GM19395 (cell line): ENCODE measurements at regions not wholly inside any gene's neighbourhood (a gene's known extent, or its start where the extent isn't known, plus 50 kb on each side); places are given as distances from the start of the nearest gene placed in this dataset.
"Not testable (repeated sequence)": the region's sequence is repeated elsewhere in the genome, so short reads cannot be mapped to it uniquely, and the experiment has no call there.

Source experiments
- ATAC-seq: cut with Tn5 transposase; IDR thresholded peaks from one replicate; pipeline ENCODE4 v1.9.1; 2021; ENCODE audit warnings: mild to moderate bottlenecking, moderate library complexity; ENCODE audit not compliant: unreplicated experiment

DNA sequence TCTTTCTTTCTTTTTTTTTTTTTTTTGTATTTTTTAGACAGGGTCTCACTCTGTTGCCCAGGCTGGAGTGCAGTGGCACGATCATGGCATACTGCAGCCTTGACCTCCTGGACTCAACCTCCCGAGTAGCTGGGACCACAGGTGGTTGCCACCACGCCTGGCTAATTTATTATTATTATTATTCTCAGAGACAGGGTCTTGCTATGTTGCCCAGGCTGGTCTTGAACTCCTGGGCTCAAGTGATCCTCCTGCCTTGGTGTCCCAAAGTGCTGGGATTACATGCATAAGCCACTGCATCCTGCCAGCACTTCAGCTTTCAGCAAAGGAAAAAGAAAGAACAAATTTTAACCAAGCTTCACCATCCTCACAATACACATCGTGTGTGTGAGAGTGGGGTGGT lies 97.9 kb upstream of the SERBP1 start:
- ATAC-seq = no peak

DNA sequence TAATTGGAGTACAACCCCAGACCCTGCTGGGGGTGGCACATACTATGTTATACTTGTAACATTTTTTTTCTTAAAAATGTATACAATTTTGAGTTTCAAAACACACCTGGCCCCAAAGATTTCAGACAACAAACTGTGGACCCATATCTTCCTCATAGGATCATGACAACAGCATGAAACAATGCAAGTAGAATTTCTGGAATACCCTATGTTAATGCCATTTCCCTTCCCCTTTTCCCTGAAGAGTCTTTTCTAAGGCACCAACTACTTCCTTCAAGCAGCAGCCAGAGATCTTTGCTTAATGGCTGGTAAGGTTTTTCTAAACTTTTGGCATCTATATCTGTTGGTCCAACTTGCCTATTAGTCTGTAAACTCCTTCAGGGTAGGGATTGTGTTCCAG lies 99.9 kb upstream of the SERBP1 start:
- no peak for ATAC-seq

DNA sequence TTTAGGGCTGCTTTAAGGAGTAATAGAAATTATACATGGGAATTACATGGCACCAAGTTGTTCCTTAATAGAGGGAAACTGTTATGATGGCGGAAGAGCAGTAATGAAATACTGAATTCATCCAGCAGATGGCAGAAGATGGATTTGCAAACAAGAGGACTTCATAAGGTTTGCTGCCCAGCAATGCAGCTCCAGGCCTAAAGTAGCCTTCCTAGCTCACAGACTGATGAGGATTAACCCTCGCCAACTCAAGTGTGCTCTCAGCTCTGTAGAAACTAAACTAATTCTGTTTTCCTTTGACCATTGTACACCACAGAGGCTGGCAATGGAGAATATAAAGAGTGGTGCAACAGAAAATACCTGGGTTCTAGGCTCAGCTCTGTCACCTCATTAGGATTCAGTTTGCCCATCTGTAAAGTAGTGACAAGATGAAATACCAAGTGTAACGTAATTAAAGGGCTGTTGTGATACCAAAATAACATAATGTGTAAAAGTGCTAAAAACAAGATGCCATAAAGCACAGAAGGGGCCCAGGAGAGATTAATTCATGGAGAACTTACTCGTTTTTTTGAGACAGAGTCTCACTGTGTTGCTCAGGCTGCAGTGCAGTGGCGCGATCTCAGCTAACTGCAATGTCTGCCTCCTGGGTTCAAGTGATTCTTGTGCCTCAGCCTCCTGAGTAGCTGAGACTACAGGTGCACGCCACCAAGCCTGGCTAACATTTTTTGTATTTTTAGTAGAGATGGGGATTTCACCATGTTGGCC lies 102.4 kb upstream of the SERBP1 start:
- peak; percentile 81 for ATAC-seq

DNA sequence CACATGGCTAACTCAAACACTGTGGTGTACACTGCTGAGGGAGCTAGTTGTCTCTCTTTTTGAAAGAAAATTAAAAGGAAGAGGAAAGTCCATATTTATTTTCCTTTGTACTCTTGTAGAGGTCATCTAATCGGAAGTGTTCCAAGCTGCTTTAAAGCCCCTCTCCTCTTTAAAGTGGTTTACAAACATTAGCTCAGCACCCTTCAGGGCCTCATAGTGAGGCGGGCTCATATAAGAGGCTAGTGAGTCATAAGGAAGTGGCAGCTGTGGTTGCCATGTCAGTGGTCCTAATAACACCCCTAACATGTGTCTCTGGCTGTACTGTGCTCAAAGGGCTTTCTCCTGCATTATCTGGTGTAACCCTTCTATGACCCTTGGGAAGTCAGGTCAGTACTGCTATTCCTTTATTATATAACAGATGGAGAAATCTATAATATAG lies 104.4 kb upstream of the SERBP1 start:
- ATAC-seq = no peak

DNA sequence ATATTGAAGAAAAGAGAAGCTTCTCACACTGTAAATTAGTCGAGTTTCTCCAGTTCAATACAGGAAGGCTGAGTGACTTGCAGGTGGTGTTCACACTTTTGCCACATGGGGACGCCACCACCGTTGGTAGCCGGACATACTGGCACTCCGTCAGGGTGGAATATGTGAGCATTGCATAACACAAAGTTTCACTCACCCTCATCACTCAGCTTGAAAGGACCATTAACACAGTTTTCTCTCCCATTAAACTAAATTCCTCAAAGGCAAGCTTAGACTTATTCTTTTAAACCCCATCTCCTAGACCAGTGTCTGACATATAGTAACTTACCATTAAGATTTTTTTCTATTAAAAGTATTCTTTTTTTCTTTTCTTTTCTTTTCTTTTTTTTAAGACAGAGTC lies 105.3 kb upstream of the SERBP1 start:
- peak; percentile 75 for ATAC-seq

DNA sequence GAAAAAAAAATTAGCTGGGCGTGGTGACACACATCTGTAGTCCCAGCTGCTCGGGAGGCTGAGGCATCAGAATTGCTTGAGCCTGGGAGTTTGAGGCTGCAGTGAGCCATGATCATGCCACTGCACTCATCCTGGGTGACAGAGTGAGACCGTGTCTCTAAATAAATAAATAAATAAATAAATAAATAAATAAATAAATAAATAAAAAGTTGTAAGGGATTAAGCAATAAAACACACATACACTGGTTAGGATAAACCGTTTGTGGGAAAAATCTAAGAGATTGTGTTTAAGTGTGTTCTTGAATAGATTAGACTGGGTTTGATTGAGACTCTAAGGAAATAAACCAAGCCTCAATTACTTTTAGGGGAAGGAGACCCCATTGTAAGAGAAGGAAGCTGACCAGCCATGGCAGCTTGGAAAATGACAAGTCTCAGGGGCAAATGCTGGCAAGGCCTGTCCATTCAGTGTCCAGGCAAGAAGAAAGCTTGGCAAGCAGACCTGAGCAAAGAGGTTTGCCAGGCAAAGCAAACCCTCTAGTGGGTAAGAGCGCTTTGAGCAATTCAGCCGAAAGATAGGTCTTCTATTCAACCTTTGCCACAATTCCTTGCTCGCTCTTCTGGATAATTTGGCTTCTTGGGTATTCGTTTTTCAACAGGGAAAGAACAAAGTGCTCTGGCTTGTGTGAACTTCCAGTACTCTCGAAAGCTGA lies 106.9 kb upstream of the SERBP1 start:
- no peak for ATAC-seq

DNA sequence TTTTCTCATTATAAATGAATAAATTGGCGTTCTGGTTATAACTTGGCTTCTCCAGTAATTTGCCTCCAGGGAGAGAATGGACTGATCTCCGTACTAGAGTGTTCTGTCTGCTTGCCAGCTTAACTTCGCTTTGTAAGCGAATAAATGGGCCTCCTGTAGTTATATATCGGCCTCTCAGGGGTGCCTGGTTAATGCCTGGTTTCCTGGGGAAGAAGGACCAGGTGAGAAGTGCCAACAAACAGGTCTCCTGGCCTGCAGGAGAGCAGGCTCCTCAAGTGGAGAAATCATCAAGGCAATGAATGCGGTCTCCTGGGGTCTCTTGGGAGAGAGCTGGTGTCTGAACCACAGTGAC lies 107.4 kb upstream of the SERBP1 start:
- ATAC-seq = no peak

DNA sequence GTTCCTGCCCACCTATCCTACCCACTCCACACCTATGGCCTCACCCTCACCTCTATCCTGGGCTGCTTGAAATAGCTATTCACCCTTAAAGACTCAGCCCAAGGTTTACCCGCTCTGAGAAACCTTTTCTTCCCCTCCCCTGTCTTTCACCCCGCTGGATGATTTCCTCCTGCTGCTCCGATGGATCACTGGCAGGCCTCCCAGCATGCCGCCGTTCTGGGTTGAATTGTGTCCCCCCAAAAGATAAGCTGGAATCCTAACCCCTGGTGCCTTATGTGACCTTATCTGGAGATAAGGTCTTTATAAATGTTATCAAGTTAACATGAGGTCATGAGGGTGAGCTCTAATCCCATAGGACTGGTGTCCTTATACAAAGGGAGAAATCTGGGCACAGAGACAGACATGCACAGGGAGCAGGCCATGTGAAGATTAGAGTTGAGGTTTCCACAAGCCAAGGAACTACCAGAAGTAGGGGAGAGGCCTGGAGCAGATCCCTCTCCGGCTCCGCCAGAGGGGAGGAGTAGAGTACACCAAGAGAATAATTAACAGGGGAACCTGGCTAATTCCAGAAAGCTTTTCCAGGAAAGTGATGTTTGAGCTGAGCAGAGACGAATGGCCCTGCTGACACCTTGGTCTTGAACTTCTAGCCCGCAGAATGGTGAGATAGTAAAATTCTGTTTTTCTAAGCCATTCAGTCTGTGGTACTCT lies 110.0 kb upstream of the SERBP1 start:
- no peak for ATAC-seq

DNA sequence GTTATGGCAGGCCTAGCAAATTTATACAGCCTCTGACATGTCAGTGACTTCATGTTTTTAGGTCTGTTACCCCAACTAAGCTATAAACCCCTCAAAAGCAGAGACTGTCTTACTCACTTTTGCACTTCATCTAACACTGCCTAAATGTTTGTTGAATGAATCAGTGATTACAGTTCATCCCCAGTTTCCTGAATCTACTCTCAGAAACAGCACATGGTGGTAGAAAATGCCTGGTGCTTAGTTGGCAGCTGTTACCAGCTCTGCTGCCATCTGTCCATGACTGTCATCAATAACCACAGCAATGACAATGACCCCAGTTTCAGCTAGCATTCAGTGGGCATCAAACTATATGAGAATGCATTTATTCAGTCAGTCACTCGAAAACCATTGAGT lies 110.5 kb upstream of the SERBP1 start:
- ATAC-seq = no peak

DNA sequence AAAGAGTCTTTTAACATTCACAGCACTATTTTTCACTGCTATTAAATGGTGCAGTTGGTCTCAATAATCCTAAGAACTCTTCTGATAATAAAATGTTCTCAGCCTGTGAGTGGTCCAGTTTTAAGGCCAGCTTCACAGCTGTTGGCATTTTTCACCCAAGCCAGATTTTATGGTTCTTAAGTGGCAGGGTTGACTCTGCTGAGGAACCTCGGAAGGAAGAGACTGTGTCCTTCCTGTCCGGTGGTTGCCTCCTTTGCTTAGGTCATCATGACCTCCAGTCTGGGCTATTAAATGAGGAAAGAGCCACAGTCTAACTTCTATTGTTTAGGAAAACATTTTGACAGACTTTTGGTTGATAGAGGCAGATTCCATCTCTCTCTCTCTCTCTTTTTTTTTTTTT lies 112.5 kb upstream of the SERBP1 start:
- no peak for ATAC-seq

DNA sequence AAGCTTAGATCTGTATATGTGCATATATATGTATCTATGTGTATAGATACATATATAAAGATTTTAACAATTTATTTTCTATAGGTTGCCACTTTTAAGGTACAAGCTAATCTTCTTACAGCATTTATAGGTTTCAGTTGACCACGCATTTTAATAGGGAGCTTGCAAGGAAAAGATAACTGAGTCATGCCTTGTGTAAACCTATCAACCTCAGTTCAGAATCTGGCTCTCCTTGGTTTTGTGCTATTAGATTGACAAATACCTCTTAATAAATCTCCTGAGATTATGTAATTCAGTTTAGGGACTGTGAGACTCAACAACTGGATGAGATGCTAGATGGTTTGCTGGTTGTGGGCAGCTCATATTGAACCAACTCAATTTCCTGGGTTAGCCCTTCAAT lies 114.7 kb upstream of the SERBP1 start:
- no peak for ATAC-seq

DNA sequence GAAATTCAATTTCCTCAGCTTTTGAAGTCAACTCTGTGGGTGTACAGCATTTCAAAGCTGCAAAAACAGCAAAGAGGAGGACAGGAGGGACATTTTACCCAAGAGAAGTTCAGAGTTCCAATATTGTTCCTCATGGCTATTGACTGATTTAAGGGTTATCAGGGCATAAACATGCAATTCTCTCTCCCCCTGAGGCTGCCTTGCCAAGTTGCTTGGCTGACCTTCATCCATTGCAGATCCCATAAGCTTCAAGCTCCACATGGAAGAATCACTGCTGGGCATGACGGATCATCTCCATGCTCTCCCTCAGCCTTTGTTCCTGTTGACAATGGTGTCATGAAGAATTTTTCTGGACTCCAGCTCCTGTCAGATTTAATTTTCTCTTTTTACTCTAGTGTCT lies 115.2 kb upstream of the SERBP1 start:
- no peak for ATAC-seq

DNA sequence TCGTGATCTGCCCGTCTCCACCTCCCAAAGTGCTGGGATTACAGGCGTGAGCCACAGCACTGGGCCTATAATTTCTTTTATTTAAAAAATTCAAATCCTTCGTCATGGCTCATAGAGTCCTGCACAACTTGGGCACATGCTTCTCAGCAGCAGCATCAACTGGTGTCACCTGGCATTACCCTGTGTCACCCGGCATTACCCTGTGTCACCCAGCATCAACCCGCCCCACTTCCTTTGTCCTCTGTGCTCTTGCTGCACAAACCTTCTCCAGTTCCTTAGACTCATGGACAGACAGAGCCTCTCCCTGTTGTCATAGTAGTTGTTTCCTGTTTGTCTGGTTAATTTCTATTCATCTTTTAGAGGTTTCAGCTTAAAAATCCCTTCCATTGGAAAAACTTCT lies 121.2 kb upstream of the SERBP1 start:
- ATAC-seq = no peak

DNA sequence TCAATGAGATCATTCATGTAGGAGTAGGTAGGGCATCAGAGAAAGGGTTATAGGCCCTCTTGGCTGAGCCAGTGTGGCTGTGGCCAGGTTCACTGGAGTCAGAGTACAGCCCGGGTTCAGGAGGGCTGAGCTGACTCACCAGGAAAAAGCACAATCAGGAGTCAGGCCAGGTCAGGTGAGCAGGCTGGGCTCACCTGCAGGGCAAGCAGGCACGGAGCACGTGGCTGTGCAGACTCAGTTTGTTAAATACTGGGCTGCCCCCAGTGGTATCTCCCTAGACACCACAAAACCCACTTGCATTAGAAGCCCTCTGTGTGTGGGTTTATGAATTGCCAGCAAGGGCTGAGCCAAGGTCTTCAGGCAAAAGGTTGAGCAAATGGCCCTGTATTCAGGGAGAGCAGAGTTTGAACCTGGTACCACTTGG lies 122.1 kb upstream of the SERBP1 start:
- no peak for ATAC-seq

DNA sequence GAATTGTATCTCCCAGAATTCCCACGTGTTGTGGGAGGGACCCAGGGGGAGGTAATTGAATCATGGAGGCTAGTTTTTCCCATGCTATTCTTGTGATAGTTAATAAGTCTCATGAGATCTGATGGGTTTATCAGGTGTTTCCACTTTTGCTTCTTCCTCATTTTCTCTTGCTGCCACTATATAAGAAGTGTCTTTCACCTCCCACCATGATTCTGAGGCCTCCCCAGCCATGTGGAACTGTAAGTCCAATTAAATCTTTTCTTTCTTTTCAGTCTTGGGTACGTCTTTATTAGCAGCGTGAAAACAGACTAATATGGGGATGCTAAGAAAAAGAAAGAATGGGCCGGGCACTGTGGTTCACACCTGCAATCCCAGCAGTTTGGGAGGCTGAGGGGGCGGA lies 124.0 kb upstream of the SERBP1 start:
- ATAC-seq = not testable (repeated sequence)

DNA sequence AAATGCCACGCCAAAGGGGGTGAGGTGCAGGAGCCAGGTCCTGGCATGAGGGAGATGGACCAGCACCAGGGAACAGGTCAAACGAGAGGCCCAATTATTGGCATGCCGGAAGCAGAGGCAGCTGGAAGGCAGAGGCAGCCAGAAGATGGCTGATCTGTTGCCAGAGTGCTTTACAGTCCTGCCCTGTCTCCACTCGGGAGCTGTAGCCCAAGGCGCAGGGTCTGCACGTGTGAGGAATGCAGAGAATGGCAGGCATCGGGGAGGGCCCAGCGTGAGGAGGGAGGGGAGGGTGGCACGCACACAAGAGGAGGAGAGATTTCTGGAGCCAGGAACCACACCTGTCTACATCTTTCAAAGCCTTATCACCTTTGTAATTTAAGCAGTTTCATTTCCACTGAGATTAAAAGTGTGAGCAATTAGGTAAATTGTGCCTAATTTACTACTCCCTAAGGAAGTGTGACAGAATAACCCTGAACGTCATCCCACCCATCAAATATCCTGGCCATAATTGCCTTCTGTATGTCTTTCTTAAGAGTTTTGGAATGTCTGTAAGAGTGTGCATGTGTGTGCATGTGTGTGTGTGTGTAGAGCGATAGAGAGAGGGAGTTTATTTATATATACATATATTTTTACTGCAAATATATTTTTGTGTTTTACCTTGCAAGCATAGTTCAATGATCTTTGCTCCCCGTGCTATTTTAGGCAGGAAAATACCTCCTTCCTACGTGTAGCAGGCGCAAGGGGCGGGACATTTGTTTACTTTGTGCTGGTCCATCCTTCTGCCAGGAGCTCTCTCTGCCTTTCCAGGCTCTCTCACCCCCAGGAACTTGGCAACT lies 125.5 kb upstream of the SERBP1 start:
- no peak for ATAC-seq

DNA sequence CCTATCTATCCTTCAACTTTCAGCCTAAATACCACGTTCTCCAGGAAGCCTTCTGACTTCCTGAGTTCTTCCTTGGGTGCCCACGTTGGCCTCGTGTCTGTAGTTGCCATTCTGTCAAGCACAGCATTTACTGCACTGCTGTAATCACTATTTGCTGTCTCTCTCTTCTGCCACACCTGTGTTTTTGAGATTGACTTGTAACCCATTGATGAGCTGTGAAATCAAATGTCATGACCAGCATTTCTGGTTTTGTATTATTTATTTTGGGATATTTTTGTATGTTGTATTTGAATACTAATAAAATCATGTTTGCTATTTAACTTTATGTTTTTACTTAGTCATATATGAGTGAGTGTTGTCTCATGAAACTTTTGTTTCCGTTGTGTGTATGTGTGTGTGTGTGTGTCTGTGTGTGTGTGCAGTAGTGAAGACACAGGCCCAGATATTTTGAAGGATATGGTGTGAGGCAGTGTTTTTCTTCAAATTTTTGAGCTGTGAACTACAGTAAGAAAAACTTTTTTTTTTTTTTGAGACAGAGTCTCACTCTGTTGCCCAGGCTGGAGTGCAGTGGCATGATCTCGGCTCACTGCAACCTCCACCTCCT lies 126.2 kb upstream of the SERBP1 start:
- no peak for ATAC-seq

DNA sequence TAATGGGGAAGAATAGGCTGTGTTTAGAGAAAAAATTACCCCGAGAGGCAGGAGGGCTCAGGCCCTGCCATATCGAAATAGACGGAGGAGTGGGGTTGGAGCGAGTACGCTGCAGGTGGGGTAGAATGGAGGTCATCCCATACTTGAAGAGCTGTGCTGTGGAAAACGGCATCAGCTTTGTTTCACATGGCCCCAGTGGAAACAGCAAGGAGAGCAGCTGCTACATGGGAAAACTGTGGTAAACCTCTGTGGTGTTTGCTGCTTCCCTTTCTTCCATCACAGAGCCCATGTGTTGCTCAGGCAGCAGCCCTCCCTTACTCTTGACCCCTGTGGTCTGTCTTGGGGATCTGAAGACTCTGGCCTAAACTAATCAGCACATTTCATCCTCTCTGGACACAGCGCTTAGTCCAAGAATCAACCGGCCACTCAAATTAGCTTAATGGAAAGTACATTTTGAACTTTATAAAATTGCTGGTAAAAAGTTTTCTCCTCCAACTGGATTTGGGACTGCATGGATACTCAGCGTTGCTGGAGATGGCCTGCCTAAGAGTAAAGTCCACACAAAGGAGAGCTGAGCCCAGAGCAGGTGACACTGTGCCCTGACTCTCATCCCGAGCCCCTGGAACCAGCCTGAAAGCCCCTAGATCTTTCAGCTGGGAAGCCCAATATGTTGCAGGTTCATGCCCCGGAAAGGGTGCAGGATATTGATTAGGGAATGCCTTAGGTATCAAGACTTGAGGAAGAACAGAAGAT lies 127.1 kb upstream of the GADD45A start:
- ATAC-seq = no peak

DNA sequence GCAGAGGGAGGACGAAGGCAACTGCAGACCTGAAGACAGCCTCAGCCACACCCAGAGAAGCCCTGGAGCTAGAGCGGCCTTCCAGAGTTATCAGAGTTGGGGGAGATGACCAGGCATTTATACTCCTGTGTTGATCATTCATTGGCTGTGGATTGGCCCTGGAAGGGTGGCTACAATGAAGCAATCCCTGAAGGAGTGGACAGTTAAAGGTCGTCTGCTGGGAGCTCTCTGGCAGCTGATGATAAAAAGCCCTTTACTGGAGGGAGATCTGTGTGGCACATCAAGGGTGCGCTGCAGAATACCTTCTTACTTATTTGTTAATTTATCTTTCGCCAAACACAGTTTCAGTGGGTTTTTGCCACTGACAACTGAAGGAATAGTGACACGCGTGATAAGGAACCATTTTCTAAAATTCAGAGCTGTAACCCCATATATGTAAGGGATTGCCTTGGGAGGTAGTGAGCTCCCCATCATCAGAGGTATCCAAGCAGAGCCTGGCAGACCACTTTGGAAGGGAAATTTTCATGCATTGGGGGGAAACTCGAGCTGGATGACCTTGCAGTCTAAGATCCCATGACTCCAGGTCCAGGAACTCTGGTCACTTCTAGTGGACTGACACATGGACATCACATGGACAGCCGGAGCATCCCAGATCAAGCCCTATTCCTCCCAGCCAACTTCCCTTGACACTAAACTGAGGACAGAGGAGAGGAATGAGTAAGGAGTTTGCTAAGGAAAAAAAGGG lies 126.4 kb upstream of the GADD45A start:
- ATAC-seq = no peak
